Fibroblast of skin of left biceps (primary cell): ENCODE measurements at regions not wholly inside any gene's neighbourhood (a gene's known extent, or its start where the extent isn't known, plus 50 kb on each side); places are given as distances from the start of the nearest gene placed in this dataset.
"Not testable (repeated sequence)": the region's sequence is repeated elsewhere in the genome, so short reads cannot be mapped to it uniquely, and the experiment has no call there.

ENCODE experiments used
- DNase-seq, 2 experiments: peaks; one replicate each; pipeline ENCODE4 v3.0.0-alpha.2; 2013; ENCODE audit warnings: low read depth in 2 of 2

DNA sequence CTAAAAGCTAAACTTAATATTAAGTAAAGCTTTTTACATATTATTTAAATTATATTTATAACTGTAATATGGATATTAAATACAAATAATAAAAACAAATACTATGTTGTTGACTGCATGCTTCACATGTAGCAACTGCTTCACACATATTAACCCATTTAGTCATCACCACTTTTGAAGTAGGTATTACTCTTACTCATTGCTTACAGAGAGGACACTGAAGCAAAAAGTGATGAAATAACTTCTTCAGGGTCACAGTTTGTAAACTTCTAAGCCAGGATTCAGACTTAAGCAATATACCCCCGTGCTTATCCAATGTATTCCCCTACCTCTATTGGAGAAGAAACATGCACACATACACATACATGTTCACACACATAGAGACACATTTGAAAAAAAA is 166.6 kb downstream of the DKK2 start:
- DNase-seq: peak in 1 of 2 experiments; percentile 19

- peak; percentile 81 to 84 for DNase-seq
These were observed 167.6 kb downstream of the DKK2 start for GRCh38 chr4:106868381-106869035.

- DNase-seq: peak; percentile 77
These were observed 171.9 kb downstream of the DKK2 start for GRCh38 chr4:106864231-106864630.

GRCh38 chr4:106854569-106855351 is 181.4 kb downstream of the DKK2 start:
- DNase-seq: peak in 1 of 2 experiments; percentile 14

GRCh38 chr4:106852426-106852825 is 183.7 kb downstream of the DKK2 start:
- DNase-seq: peak; percentile 32 to 37

- DNase-seq: peak; percentile 17 to 21
These were observed 184.4 kb downstream of the DKK2 start for GRCh38 chr4:106851726-106852125.

DNA sequence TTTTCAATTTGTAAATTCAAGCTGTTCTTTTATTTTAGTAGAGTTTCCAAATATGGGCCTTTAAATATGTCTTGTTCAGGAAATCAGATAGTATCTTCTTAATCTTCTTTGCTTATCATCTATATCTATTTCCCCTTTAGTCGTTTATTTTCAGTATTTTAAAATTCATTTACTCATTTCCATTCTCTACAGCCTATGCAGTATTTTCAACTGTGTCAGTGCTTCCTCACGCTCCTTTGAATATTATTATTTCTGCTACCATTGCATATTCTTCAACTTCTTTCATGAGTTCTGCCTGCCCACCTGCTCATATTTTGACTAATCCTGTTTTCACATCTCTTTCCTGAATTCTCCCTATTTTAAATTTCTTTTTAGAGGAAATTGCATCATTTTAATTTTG is 185.4 kb downstream of the DKK2 start:
- DNase-seq: no peak

- no peak for DNase-seq
These were observed 200.2 kb downstream of the DKK2 start for GRCh38 chr4:106835919-106836318.

DNA sequence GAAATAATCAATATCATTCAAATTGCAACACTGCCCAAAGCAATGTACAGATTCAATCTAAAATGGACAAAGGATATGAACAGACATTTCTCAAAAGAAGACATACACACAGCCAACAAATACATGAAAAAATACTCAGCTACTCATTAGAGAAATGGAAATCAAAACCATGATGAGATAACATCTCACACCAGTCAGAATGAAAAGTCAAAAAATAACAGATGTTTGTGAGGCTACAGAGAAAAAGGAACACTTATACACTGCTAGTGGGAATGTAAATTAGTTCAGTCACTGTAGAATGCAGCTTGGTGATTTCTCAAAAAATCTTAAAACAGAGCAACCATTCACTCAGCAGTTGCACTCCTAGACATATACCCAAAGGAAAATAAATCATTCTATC is 205.2 kb downstream of the DKK2 start:
- DNase-seq: no peak

DNA sequence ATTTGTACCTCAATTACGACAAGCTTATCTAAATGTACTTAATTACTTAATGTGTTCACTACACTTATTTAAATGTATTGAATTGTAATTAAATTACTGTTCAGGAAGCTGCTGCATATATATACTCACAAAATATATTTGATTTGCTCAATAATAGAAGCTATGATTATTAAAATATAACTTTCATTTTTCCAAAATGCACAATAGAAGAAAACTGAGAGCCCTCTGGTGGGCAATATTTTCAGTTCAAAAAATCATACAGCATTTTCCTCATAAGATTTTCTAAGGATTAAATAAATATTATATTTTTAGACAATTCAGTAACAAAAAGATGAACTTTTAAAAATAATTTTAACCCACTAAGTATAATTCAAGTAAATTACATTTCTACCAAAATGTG is 217.3 kb downstream of the DKK2 start:
- DNase-seq: no peak

- peak; percentile 60 to 70 for DNase-seq
These were observed 219.6 kb downstream of the DKK2 start for GRCh38 chr4:106816496-106816895.

DNA sequence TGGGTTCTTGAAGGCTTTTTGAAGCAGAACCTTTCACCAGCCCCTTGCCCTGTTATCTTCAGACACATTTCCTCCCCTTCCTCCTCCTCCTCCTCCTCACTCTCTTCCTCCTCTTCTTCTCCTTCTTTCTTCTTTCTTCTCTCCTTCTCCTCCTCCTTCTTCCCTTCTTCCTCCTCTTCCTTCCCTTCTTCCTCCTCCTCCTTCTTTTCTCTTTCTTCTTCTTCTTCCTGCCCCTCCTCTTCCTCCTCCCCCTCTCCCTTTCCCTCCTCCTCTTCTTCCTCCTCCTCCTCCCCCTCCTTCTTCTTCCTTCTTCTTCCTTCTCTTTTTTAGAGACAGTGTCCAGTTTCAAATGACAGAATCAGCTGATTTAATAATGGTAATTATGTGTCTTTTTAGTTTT is 226.0 kb downstream of the DKK2 start:
- DNase-seq: no peak

GRCh38 chr4:106809076-106809475 is 227.0 kb downstream of the DKK2 start:
- peak; percentile 16 to 19 for DNase-seq

- no peak for DNase-seq
These were observed 229.8 kb downstream of the DKK2 start for GRCh38 chr4:106806158-106806797.

DNA sequence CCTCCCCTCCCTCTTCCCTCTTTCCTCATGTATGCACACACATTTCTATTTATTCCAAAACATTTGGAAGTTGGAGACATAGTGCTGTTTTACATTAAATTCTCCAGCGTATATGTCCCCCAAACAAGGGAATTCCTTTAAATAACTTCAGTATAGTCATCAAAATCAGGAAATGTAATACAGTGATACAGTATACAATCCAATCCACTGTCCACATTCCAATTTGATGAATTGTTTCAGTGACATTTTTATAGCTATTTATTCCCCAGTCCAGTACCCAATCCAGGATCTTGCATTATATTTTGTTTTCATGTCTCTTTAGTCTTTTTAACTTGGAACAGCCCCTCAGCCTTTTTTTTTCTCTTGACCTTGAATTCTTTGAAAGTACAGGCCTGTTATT is 233.0 kb downstream of the DKK2 start:
- DNase-seq: peak; percentile 19 to 40

DNA sequence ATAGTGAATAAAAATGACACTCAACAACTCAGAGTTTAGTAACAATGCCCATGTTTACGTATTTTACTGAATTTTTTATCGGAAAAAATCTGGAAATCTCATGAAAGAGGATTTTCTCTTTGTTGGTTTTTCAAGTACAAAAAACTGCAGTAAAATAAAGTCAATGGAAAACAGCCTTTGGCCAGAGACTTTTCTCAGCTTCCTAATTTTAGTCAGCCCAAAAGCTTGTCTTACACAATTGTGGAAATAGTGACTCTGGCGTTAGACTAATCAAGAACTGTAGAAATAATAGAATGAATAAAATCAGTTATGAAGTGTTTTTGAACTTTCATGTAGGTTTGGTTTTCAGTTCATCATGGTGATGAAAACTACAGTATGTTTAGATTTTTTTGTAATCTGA is 234.7 kb downstream of the DKK2 start:
- DNase-seq: no peak

GRCh38 chr4:106796876-106797275 is 239.2 kb downstream of the DKK2 start:
- peak in 1 of 2 experiments; percentile 22 for DNase-seq

GRCh38 chr4:106795326-106795725 is 240.8 kb downstream of the DKK2 start:
- DNase-seq: no peak

- no peak for DNase-seq
These were observed 242.2 kb downstream of the DKK2 start for GRCh38 chr4:106793933-106794332.

- no peak for DNase-seq
These were observed 260.5 kb downstream of the DKK2 start for GRCh38 chr4:106775636-106776035.

DNA sequence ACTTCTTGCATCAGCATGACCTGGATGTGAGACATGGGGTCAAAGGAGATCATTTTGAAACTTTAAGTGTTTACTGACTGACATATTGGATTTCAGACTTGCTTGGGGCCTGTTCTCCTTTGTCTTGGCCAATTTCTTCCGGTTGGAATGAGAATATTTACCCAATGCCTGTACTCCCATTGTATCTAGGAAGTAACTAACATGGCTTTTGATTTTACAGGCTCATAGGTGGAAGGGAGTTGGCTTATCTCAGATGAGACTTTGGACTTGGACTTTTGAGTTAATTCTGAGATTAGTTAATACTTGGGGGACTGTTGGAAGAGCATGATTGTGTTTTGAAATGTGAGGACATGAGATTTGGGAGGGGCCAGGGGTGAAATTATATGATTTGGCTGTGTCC is 262.1 kb downstream of the DKK2 start:
- DNase-seq: not testable (repeated sequence)

- DNase-seq: peak in 1 of 2 experiments; percentile 15
These were observed 262.8 kb downstream of the DKK2 start for GRCh38 chr4:106773076-106773905.
